ENCODE measurements at regions not wholly inside any gene's neighbourhood (a gene's known extent, or its start where the extent isn't known, plus 50 kb on each side); places are given as distances from the start of the nearest gene placed in this dataset.

GRCh38 chr5:153222936-153223335, 267.5 kb upstream of the GRIA1 start (continued):
- TF ChIP-seq, protein P1, sequence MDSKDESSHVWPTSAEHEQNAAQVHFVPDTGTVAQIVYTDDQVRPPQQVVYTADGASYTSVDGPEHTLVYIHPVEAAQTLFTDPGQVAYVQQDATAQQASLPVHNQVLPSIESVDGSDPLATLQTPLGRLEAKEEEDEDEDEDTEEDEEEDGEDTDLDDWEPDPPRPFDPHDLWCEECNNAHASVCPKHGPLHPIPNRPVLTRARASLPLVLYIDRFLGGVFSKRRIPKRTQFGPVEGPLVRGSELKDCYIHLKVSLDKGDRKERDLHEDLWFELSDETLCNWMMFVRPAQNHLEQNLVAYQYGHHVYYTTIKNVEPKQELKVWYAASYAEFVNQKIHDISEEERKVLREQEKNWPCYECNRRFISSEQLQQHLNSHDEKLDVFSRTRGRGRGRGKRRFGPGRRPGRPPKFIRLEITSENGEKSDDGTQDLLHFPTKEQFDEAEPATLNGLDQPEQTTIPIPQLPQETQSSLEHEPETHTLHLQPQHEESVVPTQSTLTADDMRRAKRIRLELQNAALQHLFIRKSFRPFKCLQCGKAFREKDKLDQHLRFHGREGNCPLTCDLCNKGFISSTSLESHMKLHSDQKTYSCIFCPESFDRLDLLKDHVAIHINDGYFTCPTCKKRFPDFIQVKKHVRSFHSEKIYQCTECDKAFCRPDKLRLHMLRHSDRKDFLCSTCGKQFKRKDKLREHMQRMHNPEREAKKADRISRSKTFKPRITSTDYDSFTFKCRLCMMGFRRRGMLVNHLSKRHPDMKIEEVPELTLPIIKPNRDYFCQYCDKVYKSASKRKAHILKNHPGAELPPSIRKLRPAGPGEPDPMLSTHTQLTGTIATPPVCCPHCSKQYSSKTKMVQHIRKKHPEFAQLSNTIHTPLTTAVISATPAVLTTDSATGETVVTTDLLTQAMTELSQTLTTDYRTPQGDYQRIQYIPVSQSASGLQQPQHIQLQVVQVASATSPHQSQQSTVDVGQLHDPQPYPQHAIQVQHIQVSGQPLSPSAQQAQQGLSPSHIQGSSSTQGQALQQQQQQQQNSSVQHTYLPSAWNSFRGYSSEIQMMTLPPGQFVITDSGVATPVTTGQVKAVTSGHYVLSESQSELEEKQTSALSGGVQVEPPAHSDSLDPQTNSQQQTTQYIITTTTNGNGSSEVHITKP (tag by site-specific recombination; IDR thresholded peaks at IDR 0.05) = no peak
- TF ChIP-seq ZNF701 (tag by site-specific recombination; IDR thresholded peaks at IDR 0.05) (no peak), ZNF660 (tag by site-specific recombination; IDR thresholded peaks at IDR 0.05) (no peak), ZNF837 (tag by site-specific recombination; IDR thresholded peaks at IDR 0.05) (no peak), WT1 (tag by site-specific recombination; IDR thresholded peaks at IDR 0.05) (no peak), ZBTB48 (tag by site-specific recombination; IDR thresholded peaks at IDR 0.05) (no peak)
- TF ChIP-seq, protein P2, sequence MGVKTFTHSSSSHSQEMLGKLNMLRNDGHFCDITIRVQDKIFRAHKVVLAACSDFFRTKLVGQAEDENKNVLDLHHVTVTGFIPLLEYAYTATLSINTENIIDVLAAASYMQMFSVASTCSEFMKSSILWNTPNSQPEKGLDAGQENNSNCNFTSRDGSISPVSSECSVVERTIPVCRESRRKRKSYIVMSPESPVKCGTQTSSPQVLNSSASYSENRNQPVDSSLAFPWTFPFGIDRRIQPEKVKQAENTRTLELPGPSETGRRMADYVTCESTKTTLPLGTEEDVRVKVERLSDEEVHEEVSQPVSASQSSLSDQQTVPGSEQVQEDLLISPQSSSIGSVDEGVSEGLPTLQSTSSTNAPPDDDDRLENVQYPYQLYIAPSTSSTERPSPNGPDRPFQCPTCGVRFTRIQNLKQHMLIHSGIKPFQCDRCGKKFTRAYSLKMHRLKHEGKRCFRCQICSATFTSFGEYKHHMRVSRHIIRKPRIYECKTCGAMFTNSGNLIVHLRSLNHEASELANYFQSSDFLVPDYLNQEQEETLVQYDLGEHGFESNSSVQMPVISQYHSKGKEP (tag by site-specific recombination; IDR thresholded peaks at IDR 0.05) = no peak

GRCh38 chr5:153223376-153223775, 267.1 kb upstream of the GRIA1 start:
- Histone ChIP-seq H3K36me3 (ENCODE audit: control insufficient read depth in 2 of 2, insufficient read depth in 1 of 2, low read length in 2 of 2) (no peaks in the 10 kb centered on the region), H3K4me3 (ENCODE audit: low read depth, low read length) (no peak overlapping the region), H3K27ac (ENCODE audit: extremely low read depth, low read depth, low read length) (no peak overlapping the region), H3K9me3 (ENCODE audit: control insufficient read depth, insufficient read depth, low read depth, low read length) (no peaks in the 10 kb centered on the region), H3K4me1 (ENCODE audit: control insufficient read depth, insufficient read depth, low read length) (no peaks in the 10 kb centered on the region)
- ChIA-PET CTCF (interaction anchor here (0.7 kb wide), 1 partner anchor 1720 kb away, joined by 4 read pairs; no protein-coding TSS in a partner anchor), POLR2A (no interaction called here)
- TF ChIP-seq EGR2 (tag by site-specific recombination; IDR thresholded peaks at IDR 0.05; ENCODE audit: low read depth) (no peak), KLF8 (tag by site-specific recombination; IDR thresholded peaks at IDR 0.05) (no peak), ZEB2 (tag by site-specific recombination; IDR thresholded peaks at IDR 0.05) (no peak), ZNF350 (tag by site-specific recombination; IDR thresholded peaks at IDR 0.05) (no peak), ZNF133 (tag by site-specific recombination; IDR thresholded peaks at IDR 0.05) (no peak), GFI1B (tag by site-specific recombination; IDR thresholded peaks at IDR 0.05) (no peak), ZNF335 (tag by site-specific recombination; conservative IDR thresholded peaks at IDR 0.05) (no peak), ZNF274 (IDR thresholded peaks at IDR 0.05; ENCODE audit: low read length) (no peak), ZNF274 (tag by site-specific recombination; IDR thresholded peaks at IDR 0.05; ENCODE audit: borderline replicate concordance) (no peak), ZNF391 (tag by site-specific recombination; IDR thresholded peaks at IDR 0.05; ENCODE audit: borderline replicate concordance, low read depth) (no peak), ZNF639 (tag by site-specific recombination; IDR thresholded peaks at IDR 0.05) (no peak), ZNF416 (tag by site-specific recombination; IDR thresholded peaks at IDR 0.05) (no peak), ZNF707 (tag by site-specific recombination; IDR thresholded peaks at IDR 0.05) (no peak), ZBTB21 (tag by site-specific recombination; IDR thresholded peaks at IDR 0.05) (no peak), ZNF423 (tag by site-specific recombination; IDR thresholded peaks at IDR 0.05) (no peak)
- TF ChIP-seq, protein P3, sequence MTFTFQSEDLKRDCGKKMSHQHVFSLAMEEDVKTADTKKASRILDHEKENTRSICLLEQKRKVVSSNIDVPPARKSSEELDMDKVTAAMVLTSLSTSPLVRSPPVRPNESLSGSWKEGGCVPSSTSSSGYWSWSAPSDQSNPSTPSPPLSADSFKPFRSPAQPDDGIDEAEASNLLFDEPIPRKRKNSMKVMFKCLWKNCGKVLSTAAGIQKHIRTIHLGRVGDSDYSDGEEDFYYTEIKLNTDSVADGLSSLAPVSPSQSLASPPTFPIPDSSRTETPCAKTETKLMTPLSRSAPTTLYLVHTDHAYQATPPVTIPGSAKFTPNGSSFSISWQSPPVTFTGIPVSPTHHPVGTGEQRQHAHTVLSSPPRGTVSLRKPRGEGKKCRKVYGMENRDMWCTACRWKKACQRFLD (tag by site-specific recombination; IDR thresholded peaks at IDR 0.05) = no peak
